ENCODE measurements at regions not wholly inside any gene's neighbourhood (a gene's known extent, or its start where the extent isn't known, plus 50 kb on each side); places are given as distances from the start of the nearest gene placed in this dataset.

DNA sequence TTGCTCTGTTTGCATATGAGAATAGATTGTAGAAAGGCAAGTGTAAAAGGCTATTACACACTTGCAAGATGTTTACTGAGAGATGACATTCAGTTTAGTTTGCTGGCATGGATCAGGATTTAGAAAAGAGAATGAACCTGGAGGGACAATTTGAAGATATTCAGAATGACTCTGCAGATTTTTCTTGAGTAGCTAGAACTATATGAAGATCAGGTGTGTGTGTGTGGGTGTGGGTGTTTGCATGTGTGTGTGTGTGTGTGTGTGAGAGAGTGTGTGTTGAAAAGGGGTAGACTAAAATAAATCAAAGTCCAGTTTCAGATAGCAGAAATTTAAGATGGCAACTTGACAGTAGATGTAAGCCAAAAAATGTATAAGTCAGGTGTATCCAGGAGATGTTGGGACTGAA, 74.0 kb upstream of the ANXA1 start:
- H3K9ac ChIP-seq (ENCODE audit: low read length) = no peak overlapping the region
- H3K27ac ChIP-seq (ENCODE audit: low read depth, low read length) = no peak overlapping the region
- H3K36me3 ChIP-seq (ENCODE audit: insufficient read depth, low read length) = no peaks in the 10 kb centered on the region
- peaks cover 38% of the 10 kb centered on the region for H3K4me1 ChIP-seq (ENCODE audit: insufficient read depth, low read length)
- no peaks in the 10 kb centered on the region for H3K9me3 ChIP-seq (ENCODE audit: low read length)
- no peaks in the 10 kb centered on the region for H3K27me3 ChIP-seq (ENCODE audit: control insufficient read depth in 1 of 2, insufficient read depth in 2 of 2, low read length in 2 of 2)
- no peak overlapping the region for H3K4me3 ChIP-seq (ENCODE audit: low read depth in 1 of 2, low read length in 2 of 2)

- no peak overlapping the region for H3K4me3 ChIP-seq (ENCODE audit: low read depth in 1 of 2, low read length in 2 of 2)
- peaks cover 38% of the 10 kb centered on the region for H3K4me1 ChIP-seq (ENCODE audit: insufficient read depth, low read length)
- no peak overlapping the region for H3K27ac ChIP-seq (ENCODE audit: low read depth, low read length)
- no peaks in the 10 kb centered on the region for H3K27me3 ChIP-seq (ENCODE audit: control insufficient read depth in 1 of 2, insufficient read depth in 2 of 2, low read length in 2 of 2)
- H3K9me3 ChIP-seq (ENCODE audit: low read length) = no peaks in the 10 kb centered on the region
- no peak overlapping the region for H3K9ac ChIP-seq (ENCODE audit: low read length)
- H3K36me3 ChIP-seq (ENCODE audit: insufficient read depth, low read length) = no peaks in the 10 kb centered on the region
Observed at GRCh38 chr9:73076970-73077369, 74.7 kb upstream of the ANXA1 start.

DNA sequence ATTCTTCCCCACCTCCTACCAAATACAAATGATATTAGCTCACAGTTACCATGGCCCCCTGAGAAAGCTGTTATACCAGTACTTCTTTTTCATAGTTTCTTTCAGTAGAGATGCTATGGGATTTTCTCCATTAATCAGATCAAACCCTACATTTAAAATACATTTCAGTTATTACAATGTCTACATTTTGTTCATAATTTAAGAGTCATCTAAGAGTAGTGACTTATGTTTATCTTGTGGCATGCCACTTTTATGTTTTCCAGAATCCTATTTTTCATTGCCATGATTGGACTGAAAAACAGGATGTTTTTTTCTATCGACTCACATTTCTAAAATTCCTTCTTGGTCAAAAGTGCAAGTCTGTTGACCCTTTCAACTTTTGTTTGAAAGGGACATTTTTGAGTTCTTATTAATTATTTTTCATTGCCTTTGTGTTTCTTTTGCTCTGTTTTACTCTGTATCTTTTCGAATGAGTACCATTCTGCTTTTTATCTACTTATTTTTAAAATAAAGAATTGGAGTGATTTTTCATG, 77.4 kb upstream of the ANXA1 start:
- H3K4me3 ChIP-seq (ENCODE audit: low read depth in 1 of 2, low read length in 2 of 2) = no peak overlapping the region
- H3K4me1 ChIP-seq (ENCODE audit: insufficient read depth, low read length) = peaks cover 22% of the 10 kb centered on the region
- H3K9me3 ChIP-seq (ENCODE audit: low read length) = no peaks in the 10 kb centered on the region
- H3K27me3 ChIP-seq (ENCODE audit: control insufficient read depth in 1 of 2, insufficient read depth in 2 of 2, low read length in 2 of 2) = no peaks in the 10 kb centered on the region
- no peaks in the 10 kb centered on the region for H3K36me3 ChIP-seq (ENCODE audit: insufficient read depth, low read length)
- H3K9ac ChIP-seq (ENCODE audit: low read length) = no peak overlapping the region
- H3K27ac ChIP-seq (ENCODE audit: low read depth, low read length) = no peak overlapping the region

DNA sequence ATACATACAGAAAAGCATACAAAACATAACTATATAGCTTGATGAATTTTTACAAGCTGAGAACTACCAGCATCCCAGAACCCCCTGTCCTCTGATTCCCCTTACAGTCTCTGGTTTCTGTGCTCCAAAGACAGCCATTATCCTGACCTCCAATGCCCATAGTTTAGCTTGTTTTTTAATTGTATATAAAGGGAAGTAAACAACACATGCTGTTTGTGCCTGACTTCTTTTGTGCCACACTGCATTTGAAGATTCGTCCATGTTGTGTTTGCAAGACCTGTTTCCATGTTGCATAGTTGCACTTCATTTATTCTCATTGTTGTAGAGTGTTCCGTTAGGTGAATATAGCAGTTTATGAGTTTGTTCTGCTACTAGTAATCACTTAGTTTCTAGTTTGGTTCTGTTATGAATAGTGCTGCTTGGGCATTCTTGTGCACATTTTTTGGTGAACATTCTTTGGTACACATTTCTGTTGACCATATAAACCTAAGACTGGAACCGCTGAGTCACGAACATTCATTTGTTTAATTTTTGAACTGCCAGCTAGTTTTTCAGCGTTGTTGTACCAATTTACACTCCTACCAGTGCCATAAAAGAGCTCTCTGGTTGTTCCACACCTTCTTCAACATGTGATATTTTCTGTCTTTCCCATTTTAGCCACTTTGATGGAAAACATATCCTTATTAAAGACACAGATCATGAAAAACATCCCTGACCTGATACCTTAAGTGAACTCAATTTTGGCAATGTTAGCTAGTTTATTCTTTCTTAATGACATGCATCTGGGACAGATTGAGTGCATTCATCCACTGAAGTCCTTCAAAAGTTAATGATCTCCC, 78.1 kb upstream of the ANXA1 start:
- Histone ChIP-seq H3K4me1 (ENCODE audit: insufficient read depth, low read length) (peaks cover 22% of the 10 kb centered on the region), H3K36me3 (ENCODE audit: insufficient read depth, low read length) (no peaks in the 10 kb centered on the region), H3K4me3 (ENCODE audit: low read depth in 1 of 2, low read length in 2 of 2) (no peak overlapping the region), H3K9ac (ENCODE audit: low read length) (no peak overlapping the region), H3K9me3 (ENCODE audit: low read length) (no peaks in the 10 kb centered on the region), H3K27me3 (ENCODE audit: control insufficient read depth in 1 of 2, insufficient read depth in 2 of 2, low read length in 2 of 2) (no peaks in the 10 kb centered on the region), H3K27ac (ENCODE audit: low read depth, low read length) (no peak overlapping the region)

DNA sequence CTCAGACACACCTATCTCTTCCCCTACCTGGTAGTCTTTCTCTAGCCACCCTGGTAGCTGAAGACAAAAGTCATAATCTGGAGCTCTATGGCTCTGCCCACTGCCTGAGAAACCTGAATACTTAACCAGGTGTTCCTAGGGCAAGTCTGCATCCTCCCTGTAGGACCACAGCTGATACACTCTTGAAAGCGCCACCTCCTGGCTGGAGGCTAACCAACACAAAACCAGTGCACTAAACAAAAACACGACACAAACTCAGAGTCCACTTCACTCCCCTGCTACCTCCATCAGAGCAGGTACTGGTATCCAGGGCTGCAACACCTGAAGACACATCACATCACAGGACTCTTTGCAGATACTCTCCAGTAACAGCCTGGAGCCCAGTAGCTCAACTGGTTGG, 84.6 kb upstream of the ANXA1 start:
- H3K4me1 ChIP-seq (ENCODE audit: insufficient read depth, low read length) = no peaks in the 10 kb centered on the region
- no peak overlapping the region for H3K27ac ChIP-seq (ENCODE audit: low read depth, low read length)
- H3K4me3 ChIP-seq (ENCODE audit: low read depth in 1 of 2, low read length in 2 of 2) = no peak overlapping the region
- H3K36me3 ChIP-seq (ENCODE audit: insufficient read depth, low read length) = no peaks in the 10 kb centered on the region
- H3K9ac ChIP-seq (ENCODE audit: low read length) = no peak overlapping the region
- H3K27me3 ChIP-seq (ENCODE audit: control insufficient read depth in 1 of 2, insufficient read depth in 2 of 2, low read length in 2 of 2) = no peaks in the 10 kb centered on the region
- H3K9me3 ChIP-seq (ENCODE audit: low read length) = no peaks in the 10 kb centered on the region

DNA sequence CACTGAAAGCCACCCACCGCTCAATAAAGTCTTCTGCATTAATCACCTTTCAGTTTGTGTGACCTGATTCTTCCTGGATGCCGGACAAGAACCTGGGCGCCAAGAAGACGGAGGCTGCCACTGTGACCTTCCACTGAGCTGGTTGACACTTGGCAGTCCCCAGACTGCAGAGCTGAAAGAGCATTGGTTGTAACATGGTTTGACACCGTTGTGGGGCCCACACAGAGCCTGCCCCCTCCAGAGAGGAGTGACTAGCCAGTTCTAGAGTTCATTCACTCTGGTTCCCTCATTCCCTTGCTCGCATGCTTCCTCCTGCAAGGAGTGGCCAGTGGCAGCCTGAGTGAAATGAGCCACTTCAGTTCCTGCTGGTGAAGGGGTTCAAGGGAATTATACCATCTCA, 86.2 kb upstream of the ANXA1 start:
- H3K27me3 ChIP-seq (ENCODE audit: control insufficient read depth in 1 of 2, insufficient read depth in 2 of 2, low read length in 2 of 2) = no peaks in the 10 kb centered on the region
- no peak overlapping the region for H3K27ac ChIP-seq (ENCODE audit: low read depth, low read length)
- H3K4me1 ChIP-seq (ENCODE audit: insufficient read depth, low read length) = no peaks in the 10 kb centered on the region
- H3K4me3 ChIP-seq (ENCODE audit: low read depth in 1 of 2, low read length in 2 of 2) = no peak overlapping the region
- H3K9ac ChIP-seq (ENCODE audit: low read length) = no peak overlapping the region
- H3K36me3 ChIP-seq (ENCODE audit: insufficient read depth, low read length) = no peaks in the 10 kb centered on the region
- H3K9me3 ChIP-seq (ENCODE audit: low read length) = no peaks in the 10 kb centered on the region

GRCh38 chr9:73064315-73064714, 87.3 kb upstream of the ANXA1 start:
- H3K4me1 ChIP-seq (ENCODE audit: insufficient read depth, low read length) = no peaks in the 10 kb centered on the region
- no peaks in the 10 kb centered on the region for H3K27me3 ChIP-seq (ENCODE audit: control insufficient read depth in 1 of 2, insufficient read depth in 2 of 2, low read length in 2 of 2)
- H3K9me3 ChIP-seq (ENCODE audit: low read length) = no peaks in the 10 kb centered on the region
- H3K9ac ChIP-seq (ENCODE audit: low read length) = no peak overlapping the region
- H3K4me3 ChIP-seq (ENCODE audit: low read depth in 1 of 2, low read length in 2 of 2) = no peak overlapping the region
- H3K36me3 ChIP-seq (ENCODE audit: insufficient read depth, low read length) = no peaks in the 10 kb centered on the region
- no peak overlapping the region for H3K27ac ChIP-seq (ENCODE audit: low read depth, low read length)

DNA sequence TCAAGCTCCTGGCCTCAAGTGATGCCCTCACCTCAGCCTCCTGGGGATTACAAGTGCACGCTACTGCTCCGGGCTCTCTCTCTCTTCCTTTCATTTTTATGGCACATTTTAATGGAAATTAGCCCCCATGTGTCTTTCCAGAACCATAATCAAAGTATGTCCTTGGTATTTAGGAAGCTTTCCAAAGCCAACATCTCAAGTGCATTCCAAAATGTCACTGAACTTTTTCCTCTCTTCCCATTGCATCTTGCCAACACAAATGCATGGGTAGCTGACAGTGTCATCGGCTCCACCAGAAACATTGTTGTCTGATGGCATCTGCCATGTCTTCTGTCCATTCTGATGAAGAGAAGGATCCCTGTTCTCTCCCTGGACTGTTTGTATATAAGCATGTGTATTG, 90.5 kb upstream of the ANXA1 start:
- Histone ChIP-seq H3K9me3 (ENCODE audit: low read length) (no peaks in the 10 kb centered on the region), H3K27me3 (ENCODE audit: control insufficient read depth in 1 of 2, insufficient read depth in 2 of 2, low read length in 2 of 2) (no peaks in the 10 kb centered on the region), H3K9ac (ENCODE audit: low read length) (no peak overlapping the region), H3K27ac (ENCODE audit: low read depth, low read length) (no peak overlapping the region), H3K36me3 (ENCODE audit: insufficient read depth, low read length) (no peaks in the 10 kb centered on the region), H3K4me1 (ENCODE audit: insufficient read depth, low read length) (no peaks in the 10 kb centered on the region), H3K4me3 (ENCODE audit: low read depth in 1 of 2, low read length in 2 of 2) (no peak overlapping the region)

GRCh38 chr9:73059247-73059646, 92.4 kb upstream of the ANXA1 start:
- no peaks in the 10 kb centered on the region for H3K4me1 ChIP-seq (ENCODE audit: insufficient read depth, low read length)
- no peaks in the 10 kb centered on the region for H3K9me3 ChIP-seq (ENCODE audit: low read length)
- no peak overlapping the region for H3K9ac ChIP-seq (ENCODE audit: low read length)
- no peak overlapping the region for H3K4me3 ChIP-seq (ENCODE audit: low read depth in 1 of 2, low read length in 2 of 2)
- H3K36me3 ChIP-seq (ENCODE audit: insufficient read depth, low read length) = no peaks in the 10 kb centered on the region
- no peak overlapping the region for H3K27ac ChIP-seq (ENCODE audit: low read depth, low read length)
- H3K27me3 ChIP-seq (ENCODE audit: control insufficient read depth in 1 of 2, insufficient read depth in 2 of 2, low read length in 2 of 2) = no peaks in the 10 kb centered on the region

DNA sequence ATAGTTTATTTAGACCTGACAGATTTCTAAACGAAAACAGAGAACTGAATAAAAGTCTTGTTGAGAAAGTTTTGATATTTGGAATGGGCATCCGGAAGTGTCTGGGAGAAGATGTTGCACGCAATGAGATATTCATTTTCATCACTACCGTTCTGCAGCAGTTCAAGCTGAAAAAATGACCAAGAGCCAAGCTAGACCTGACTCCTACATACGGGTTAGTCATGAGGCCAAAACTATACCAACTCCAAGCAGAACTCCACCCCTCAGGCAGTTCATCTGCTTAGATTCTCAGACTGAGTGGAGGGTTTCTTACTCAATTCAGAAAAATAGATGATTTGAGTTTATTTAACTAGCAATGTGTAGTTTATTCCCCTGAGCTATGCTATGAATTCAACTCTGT, 95.4 kb upstream of the ANXA1 start:
- no peak overlapping the region for H3K27ac ChIP-seq (ENCODE audit: low read depth, low read length)
- no peak overlapping the region for H3K4me3 ChIP-seq (ENCODE audit: low read depth in 1 of 2, low read length in 2 of 2)
- no peaks in the 10 kb centered on the region for H3K27me3 ChIP-seq (ENCODE audit: control insufficient read depth in 1 of 2, insufficient read depth in 2 of 2, low read length in 2 of 2)
- H3K36me3 ChIP-seq (ENCODE audit: insufficient read depth, low read length) = no peaks in the 10 kb centered on the region
- H3K9me3 ChIP-seq (ENCODE audit: low read length) = no peaks in the 10 kb centered on the region
- H3K9ac ChIP-seq (ENCODE audit: low read length) = no peak overlapping the region
- H3K4me1 ChIP-seq (ENCODE audit: insufficient read depth, low read length) = no peaks in the 10 kb centered on the region

DNA sequence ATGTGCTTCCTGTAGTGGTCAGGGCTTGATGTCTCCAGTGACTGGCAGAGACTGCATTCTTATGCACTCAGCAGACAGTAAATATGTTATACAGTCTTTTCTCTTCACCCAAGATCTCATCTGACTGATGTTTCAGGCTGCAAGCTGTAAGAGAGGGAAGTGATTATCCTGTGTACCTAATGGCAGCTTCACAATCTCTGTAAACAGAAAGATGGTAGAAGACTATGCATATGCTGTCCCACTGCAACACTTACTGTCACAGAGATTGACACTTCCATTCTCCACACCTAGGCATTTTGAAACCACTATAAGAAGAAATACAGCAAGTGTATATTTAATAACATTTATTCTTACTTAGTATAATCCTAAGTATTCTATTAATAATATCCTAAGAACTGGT, 97.6 kb upstream of the ANXA1 start:
- Histone ChIP-seq H3K9me3 (ENCODE audit: low read length) (no peaks in the 10 kb centered on the region), H3K4me1 (ENCODE audit: insufficient read depth, low read length) (peaks cover 7% of the 10 kb centered on the region)

DNA sequence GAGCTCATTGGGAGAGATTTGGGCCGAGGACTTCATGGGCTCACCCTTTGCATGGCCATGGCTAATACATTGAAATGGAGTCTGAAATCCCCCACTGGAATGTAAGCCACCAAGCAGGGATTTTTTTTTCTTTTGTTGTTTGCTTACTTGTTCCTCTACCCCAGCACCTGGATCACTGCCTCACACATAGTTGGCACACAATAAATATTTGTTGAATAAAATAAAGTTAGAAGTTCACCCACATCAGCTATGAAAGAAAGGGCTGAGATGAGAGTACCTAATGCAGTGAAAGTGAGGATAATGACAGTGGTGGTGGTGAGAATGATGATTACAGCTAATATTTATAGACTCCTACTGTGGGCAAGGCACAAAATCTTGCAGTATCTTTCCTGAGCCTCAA, 98.1 kb upstream of the ANXA1 start:
- H3K27me3 ChIP-seq (ENCODE audit: control insufficient read depth in 1 of 2, insufficient read depth in 2 of 2, low read length in 2 of 2) = no peaks in the 10 kb centered on the region
- H3K4me3 ChIP-seq (ENCODE audit: low read depth in 1 of 2, low read length in 2 of 2) = no peak overlapping the region
- peaks cover 7% of the 10 kb centered on the region for H3K4me1 ChIP-seq (ENCODE audit: insufficient read depth, low read length)
- H3K9ac ChIP-seq (ENCODE audit: low read length) = no peak overlapping the region
- no peaks in the 10 kb centered on the region for H3K9me3 ChIP-seq (ENCODE audit: low read length)
- no peak overlapping the region for H3K27ac ChIP-seq (ENCODE audit: low read depth, low read length)
- H3K36me3 ChIP-seq (ENCODE audit: insufficient read depth, low read length) = no peaks in the 10 kb centered on the region

More for the DNA sequence above, 97.6 kb upstream of the ANXA1 start:
- no peaks in the 10 kb centered on the region for H3K36me3 ChIP-seq (ENCODE audit: insufficient read depth, low read length)
- H3K9ac ChIP-seq (ENCODE audit: low read length) = no peak overlapping the region
- H3K27me3 ChIP-seq (ENCODE audit: control insufficient read depth in 1 of 2, insufficient read depth in 2 of 2, low read length in 2 of 2) = no peaks in the 10 kb centered on the region
- no peak overlapping the region for H3K4me3 ChIP-seq (ENCODE audit: low read depth in 1 of 2, low read length in 2 of 2)
- H3K27ac ChIP-seq (ENCODE audit: low read depth, low read length) = no peak overlapping the region
